Posterior cingulate gyrus (tissue), 11 donors: ENCODE measurements at regions not wholly inside any gene's neighbourhood (a gene's known extent, or its start where the extent isn't known, plus 50 kb on each side); places are given as distances from the start of the nearest gene placed in this dataset.

Source experiments
- DNase-seq, 10 donors: peaks; one replicate each; pipeline versions ENCODE4 v3.0.0 to v3.0.0-alpha.2; 2020 to 2021; ENCODE audit warnings: mixed read lengths in 3 of 10
- intact Hi-C: fragments of 100-400 bp; cut with DNase I; formaldehyde crosslinking; loops from one replicate; pipeline ENCODE4 v1.15.1; 2023

- no peak for DNase-seq
- intact Hi-C loops, result no loop called here
These were observed 100.6 kb upstream of the HABP2 start for GRCh38 chr10:113452146-113452845.

- no peak for DNase-seq
These were observed 99.5 kb upstream of the HABP2 start for GRCh38 chr10:113453351-113453750.

GRCh38 chr10:113454341-113455061 is 98.4 kb upstream of the HABP2 start:
- peak in 9 of 10 donors; percentile 29 to 92 (median 50) for DNase-seq
- intact Hi-C loops, result no loop called here

More at GRCh38 chr10:113453351-113453750, 99.5 kb upstream of the HABP2 start:
- intact Hi-C loops, result no loop called here

GRCh38 chr10:113455947-113456346 is 96.9 kb upstream of the HABP2 start:
- intact Hi-C loops, result no loop called here
- no peak for DNase-seq

- DNase-seq, result no peak
- intact Hi-C loops, result no loop called here
These were observed 96.1 kb upstream of the HABP2 start for GRCh38 chr10:113456741-113457140.

GRCh38 chr10:113457408-113457807 is 95.4 kb upstream of the HABP2 start:
- DNase-seq, result no peak

GRCh38 chr10:113458451-113458850 is 94.4 kb upstream of the HABP2 start:
- no peak for DNase-seq
- intact Hi-C loops, result no loop called here

More at GRCh38 chr10:113457408-113457807, 95.4 kb upstream of the HABP2 start:
- intact Hi-C loops, result no loop called here

- intact Hi-C loops, result no loop called here
- no peak for DNase-seq
These were observed 93.9 kb upstream of the HABP2 start for GRCh38 chr10:113458944-113459343.

GRCh38 chr10:113459626-113460280 is 93.1 kb upstream of the HABP2 start:
- intact Hi-C loops, result no loop called here

GRCh38 chr10:113463083-113463482 is 89.8 kb upstream of the HABP2 start:
- intact Hi-C loops, result no loop called here
- no peak for DNase-seq

More at GRCh38 chr10:113459626-113460280, 93.1 kb upstream of the HABP2 start:
- no peak for DNase-seq

- intact Hi-C loops, result no loop called here
- DNase-seq, result no peak
These were observed 89.1 kb upstream of the HABP2 start for GRCh38 chr10:113463777-113464176.

- no peak for DNase-seq
- intact Hi-C loops, result no loop called here
These were observed 83.1 kb upstream of the HABP2 start for GRCh38 chr10:113469796-113470195.

- intact Hi-C loops, result no loop called here
- DNase-seq, result no peak
These were observed 82.2 kb upstream of the HABP2 start for GRCh38 chr10:113470372-113471240.

GRCh38 chr10:113471241-113471996 is 81.4 kb upstream of the HABP2 start:
- intact Hi-C loops, result no loop called here
- DNase-seq, result no peak

- intact Hi-C loops, result no loop called here
- DNase-seq, result no peak
These were observed 79.8 kb upstream of the HABP2 start for GRCh38 chr10:113473011-113473410.

GRCh38 chr10:113473851-113474250 is 79.0 kb upstream of the HABP2 start:
- DNase-seq, result no peak
- intact Hi-C loops, result no loop called here

GRCh38 chr10:113474752-113475151 is 78.1 kb upstream of the HABP2 start:
- intact Hi-C loops, result no loop called here

GRCh38 chr10:113475381-113475807 is 77.5 kb upstream of the HABP2 start:
- no peak for DNase-seq
- intact Hi-C loops, result no loop called here

More at GRCh38 chr10:113474752-113475151, 78.1 kb upstream of the HABP2 start:
- no peak for DNase-seq

GRCh38 chr10:113476191-113476590 is 76.7 kb upstream of the HABP2 start:
- DNase-seq, result peak in 1 of 10 donors; percentile 61
- intact Hi-C loops, result no loop called here

- peak in 1 of 10 donors; percentile 48 for DNase-seq
- intact Hi-C loops, result no loop called here
These were observed 76.2 kb upstream of the HABP2 start for GRCh38 chr10:113476673-113477072.
